BLaER1 (cell line): ENCODE measurements at regions not wholly inside any gene's neighbourhood (a gene's known extent, or its start where the extent isn't known, plus 50 kb on each side); places are given as distances from the start of the nearest gene placed in this dataset.

Source experiments
- H3K27ac ChIP-seq: shearing (Covaris generic); formaldehyde crosslinking; 2 replicates; pipeline ENCODE4 v1.8.1; 2022
- H3K27me3 ChIP-seq: shearing (Covaris generic); formaldehyde crosslinking; 2 replicates; pipeline ENCODE4 v1.8.1; 2022
- H3K36me3 ChIP-seq: shearing (Covaris generic); formaldehyde crosslinking; 2 replicates; pipeline ENCODE4 v1.8.1; 2022
- H3K4me1 ChIP-seq: shearing (Covaris generic); formaldehyde crosslinking; 2 replicates; pipeline ENCODE4 v1.8.1; 2022
- H3K4me2 ChIP-seq: shearing (Covaris generic); formaldehyde crosslinking; 2 replicates; pipeline ENCODE4 v1.8.1; 2022
- H3K4me3 ChIP-seq: shearing (Covaris generic); formaldehyde crosslinking; 2 replicates; pipeline ENCODE4 v1.8.1; 2022
- H3K9ac ChIP-seq: shearing (Covaris generic); formaldehyde crosslinking; 2 replicates; pipeline ENCODE4 v1.8.1; 2022
- H3K9me3 ChIP-seq: shearing (Covaris generic); formaldehyde crosslinking; 2 replicates; pipeline ENCODE4 v1.8.1; 2022
- H4K20me1 ChIP-seq: shearing (Covaris generic); formaldehyde crosslinking; 2 replicates; pipeline ENCODE4 v1.8.1; 2022
- Cebpa-rat ChIP-seq: shearing (Covaris generic); IDR thresholded peaks from 2 replicates; pipeline ENCODE4 v1.8.1; 2022

GRCh38 chr2:182610231-182610630 lies 105.8 kb upstream of the DNAJC10 start:
- Histone ChIP-seq H3K27ac (no peak overlapping the region), H3K4me2 (no peak overlapping the region)
- no peak for TF ChIP-seq Cebpa-rat

GRCh38 chr2:182611009-182611408 lies 105.0 kb upstream of the DNAJC10 start:
- Histone ChIP-seq H3K4me2 (no peak overlapping the region), H3K9ac (no peak overlapping the region), H3K4me3 (no peak overlapping the region), H4K20me1 (no peaks in the 10 kb centered on the region), H3K36me3 (no peaks in the 10 kb centered on the region), H3K27ac (no peak overlapping the region), H3K27me3 (no peaks in the 10 kb centered on the region), H3K9me3 (peaks cover 15% of the 10 kb centered on the region), H3K4me1 (no peaks in the 10 kb centered on the region)
- no peak for TF ChIP-seq Cebpa-rat

More at GRCh38 chr2:182610231-182610630, 105.8 kb upstream of the DNAJC10 start:
- Histone ChIP-seq H4K20me1 (no peaks in the 10 kb centered on the region), H3K4me3 (no peak overlapping the region), H3K27me3 (no peaks in the 10 kb centered on the region), H3K4me1 (no peaks in the 10 kb centered on the region), H3K9me3 (peaks cover 15% of the 10 kb centered on the region), H3K9ac (no peak overlapping the region), H3K36me3 (no peaks in the 10 kb centered on the region)

- no peak for TF ChIP-seq Cebpa-rat
- Histone ChIP-seq H3K4me1 (no peaks in the 10 kb centered on the region), H3K9ac (no peak overlapping the region)
Observed at GRCh38 chr2:182615036-182615435, 101.0 kb upstream of the DNAJC10 start.

GRCh38 chr2:182616471-182617393 lies 99.3 kb upstream of the DNAJC10 start:
- Histone ChIP-seq H3K36me3 (no peaks in the 10 kb centered on the region), H3K27ac (no peak overlapping the region), H3K4me2 (no peak overlapping the region), H4K20me1 (no peaks in the 10 kb centered on the region), H3K9ac (no peak overlapping the region), H3K4me1 (no peaks in the 10 kb centered on the region), H3K27me3 (no peaks in the 10 kb centered on the region), H3K9me3 (no peaks in the 10 kb centered on the region), H3K4me3 (no peak overlapping the region)
- no peak for TF ChIP-seq Cebpa-rat

More at GRCh38 chr2:182615036-182615435, 101.0 kb upstream of the DNAJC10 start:
- Histone ChIP-seq H4K20me1 (no peaks in the 10 kb centered on the region), H3K9me3 (no peaks in the 10 kb centered on the region), H3K27me3 (no peaks in the 10 kb centered on the region), H3K36me3 (no peaks in the 10 kb centered on the region), H3K4me2 (no peak overlapping the region), H3K4me3 (no peak overlapping the region), H3K27ac (no peak overlapping the region)

- no peak overlapping the region for H3K9ac ChIP-seq
- H3K4me1 ChIP-seq: no peaks in the 10 kb centered on the region
- H3K4me2 ChIP-seq: no peak overlapping the region
- TF ChIP-seq Cebpa-rat: no peak
- no peaks in the 10 kb centered on the region for H4K20me1 ChIP-seq
- H3K9me3 ChIP-seq: no peaks in the 10 kb centered on the region
- no peak overlapping the region for H3K4me3 ChIP-seq
- H3K27me3 ChIP-seq: no peaks in the 10 kb centered on the region
- H3K36me3 ChIP-seq: no peaks in the 10 kb centered on the region
- H3K27ac ChIP-seq: no peak overlapping the region
Observed at GRCh38 chr2:182618672-182619079, 97.4 kb upstream of the DNAJC10 start.

- H3K27me3 ChIP-seq: no peaks in the 10 kb centered on the region
- no peak for TF ChIP-seq Cebpa-rat
- no peak overlapping the region for H3K27ac ChIP-seq
Observed at GRCh38 chr2:182619276-182619675, 96.8 kb upstream of the DNAJC10 start.

GRCh38 chr2:182621191-182621590 lies 94.9 kb upstream of the DNAJC10 start:
- Histone ChIP-seq H3K4me2 (no peak overlapping the region), H4K20me1 (no peaks in the 10 kb centered on the region), H3K4me3 (no peak overlapping the region), H3K36me3 (no peaks in the 10 kb centered on the region), H3K27ac (no peak overlapping the region), H3K4me1 (no peaks in the 10 kb centered on the region), H3K27me3 (no peaks in the 10 kb centered on the region), H3K9ac (no peak overlapping the region), H3K9me3 (no peaks in the 10 kb centered on the region)
- no peak for TF ChIP-seq Cebpa-rat

More at GRCh38 chr2:182619276-182619675, 96.8 kb upstream of the DNAJC10 start:
- Histone ChIP-seq H3K9ac (no peak overlapping the region), H3K9me3 (no peaks in the 10 kb centered on the region), H3K36me3 (no peaks in the 10 kb centered on the region), H3K4me1 (no peaks in the 10 kb centered on the region), H3K4me3 (no peak overlapping the region), H3K4me2 (no peak overlapping the region), H4K20me1 (no peaks in the 10 kb centered on the region)

- no peaks in the 10 kb centered on the region for H3K27me3 ChIP-seq
- no peak overlapping the region for H3K9ac ChIP-seq
- no peaks in the 10 kb centered on the region for H3K9me3 ChIP-seq
- no peak for TF ChIP-seq Cebpa-rat
- no peak overlapping the region for H3K27ac ChIP-seq
- no peak overlapping the region for H3K4me3 ChIP-seq
- no peaks in the 10 kb centered on the region for H4K20me1 ChIP-seq
- no peaks in the 10 kb centered on the region for H3K36me3 ChIP-seq
- H3K4me1 ChIP-seq: no peaks in the 10 kb centered on the region
- H3K4me2 ChIP-seq: no peak overlapping the region
Observed at GRCh38 chr2:182621810-182622209, 94.2 kb upstream of the DNAJC10 start.

GRCh38 chr2:182622231-182622630 lies 93.8 kb upstream of the DNAJC10 start:
- Histone ChIP-seq H3K36me3 (no peaks in the 10 kb centered on the region), H4K20me1 (no peaks in the 10 kb centered on the region), H3K4me3 (no peak overlapping the region), H3K27me3 (no peaks in the 10 kb centered on the region), H3K27ac (no peak overlapping the region), H3K4me1 (no peaks in the 10 kb centered on the region), H3K9ac (no peak overlapping the region), H3K4me2 (no peak overlapping the region), H3K9me3 (no peaks in the 10 kb centered on the region)
- no peak for TF ChIP-seq Cebpa-rat

GRCh38 chr2:182625814-182626213 lies 90.2 kb upstream of the DNAJC10 start:
- Histone ChIP-seq H3K36me3 (no peaks in the 10 kb centered on the region), H3K4me1 (no peaks in the 10 kb centered on the region), H3K4me3 (no peak overlapping the region), H3K27ac (no peak overlapping the region), H3K4me2 (no peak overlapping the region), H3K9me3 (no peaks in the 10 kb centered on the region), H3K27me3 (no peaks in the 10 kb centered on the region), H3K9ac (no peak overlapping the region), H4K20me1 (no peaks in the 10 kb centered on the region)
- no peak for TF ChIP-seq Cebpa-rat
